Small intestine (tissue), 7 donors: ENCODE measurements at regions not wholly inside any gene's neighbourhood (a gene's known extent, or its start where the extent isn't known, plus 50 kb on each side); places are given as distances from the start of the nearest gene placed in this dataset.

Experiments used
- DNase-seq, 2 donors: peaks; one replicate each; pipeline versions ENCODE4 v3.0.0 to v3.0.0-alpha.2; 2013
- FAIRE-seq: peaks from 2 replicates; lab custom pipeline; 2012; peaks lifted over from hg19 to GRCh38; lab: Jason Lieb, UNC
- H3K27ac ChIP-seq, 3 donors: one replicate each; pipeline ENCODE4 v1.5.1; 2013; ENCODE audit warnings: low read length in 2 of 3, mild to moderate bottlenecking in 2 of 3, control low read depth in 1 of 3, inconsistent platforms in 1 of 3, low read depth in 1 of 3, moderate library complexity in 1 of 3
- H3K27me3 ChIP-seq, 3 donors: one replicate each; pipeline ENCODE4 v1.6.1; 2013; ENCODE audit warnings: low read length in 3 of 3, inconsistent platforms in 1 of 3; ENCODE audit not compliant: control insufficient read depth in 3 of 3, insufficient read depth in 3 of 3
- H3K36me3 ChIP-seq, 3 donors: one replicate each; pipeline ENCODE4 v1.6.1; 2013; ENCODE audit warnings: low read length in 3 of 3, inconsistent platforms in 1 of 3, low read depth in 1 of 3, mild to moderate bottlenecking in 1 of 3, moderate library complexity in 1 of 3; ENCODE audit not compliant: control insufficient read depth in 3 of 3, insufficient read depth in 2 of 3
- H3K4me1 ChIP-seq, 3 donors: one replicate each; pipeline ENCODE4 v1.6.1; 2013; ENCODE audit warnings: low read length in 2 of 3, inconsistent platforms in 1 of 3, low read depth in 1 of 3, mild to moderate bottlenecking in 1 of 3, moderate library complexity in 1 of 3; ENCODE audit not compliant: control insufficient read depth in 3 of 3, insufficient read depth in 2 of 3
- H3K4me3 ChIP-seq, 3 donors: one replicate each; pipeline ENCODE4 v1.5.1; 2013; ENCODE audit warnings: low read length in 3 of 3, control low read depth in 1 of 3, inconsistent platforms in 1 of 3, low read depth in 1 of 3, mild to moderate bottlenecking in 1 of 3, moderate library complexity in 1 of 3
- H3K9me3 ChIP-seq, 2 donors: one replicate each; pipeline ENCODE4 v1.6.1; 2013; ENCODE audit warnings: low read depth in 1 of 2, low read length in 1 of 2; ENCODE audit not compliant: control insufficient read depth in 2 of 2, insufficient read depth in 1 of 2
- WGBS, 3 donors: extraction: QIAGEN DNeasy Blood & Tissue Kit; methylation state at CpG; one replicate each; pipeline ENCODE4 v1.1.7; 2013; 5-methylcytosine and 5-hydroxymethylcytosine counted together
- donor health status: healthy with polysubstance abuse.
- donor health status: control.
- donor health status: control.
- donor health status: Bipolar disorder and iron deficiency.
- donor health status: healthy.

DNA sequence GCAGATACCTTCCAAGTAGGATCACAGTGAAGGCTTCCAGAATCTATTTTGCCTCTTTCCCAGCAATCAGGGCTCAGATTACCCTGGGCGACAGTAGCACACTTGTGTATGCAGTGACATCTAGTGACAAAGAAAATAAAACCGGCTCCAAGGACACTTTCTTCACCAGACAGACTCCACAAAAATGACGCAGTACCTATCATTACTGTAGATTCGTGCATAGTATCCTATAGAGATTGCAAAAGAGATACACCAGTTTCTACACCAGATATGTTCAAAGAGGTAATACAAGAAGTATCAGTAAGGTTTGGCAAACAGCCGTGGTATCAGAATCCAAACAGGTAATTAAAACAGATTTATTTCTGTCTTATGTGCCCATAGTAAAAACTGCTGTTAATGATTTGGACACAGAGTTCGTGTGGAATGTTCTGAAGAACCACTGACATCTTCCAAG, 600.4 kb upstream of the JAG1 start:
- 1 to 11% (median 4%) methylated on average over 6 of the region's 6 CpGs for whole genome bisulfite sequencing, 3 donors
- H3K36me3 ChIP-seq = no peaks in the 10 kb centered on the region
- no peaks in the 10 kb centered on the region for H3K27me3 ChIP-seq
- DNase-seq = peak; percentile 67 to 72
- no peak overlapping the region for H3K4me3 ChIP-seq
- FAIRE-seq = no peak
- no peak overlapping the region for H3K27ac ChIP-seq
- no peaks in the 10 kb centered on the region for H3K4me1 ChIP-seq
- H3K9me3 ChIP-seq = peaks cover 0 to 9% of the 10 kb centered on the region in 2 donors

DNA sequence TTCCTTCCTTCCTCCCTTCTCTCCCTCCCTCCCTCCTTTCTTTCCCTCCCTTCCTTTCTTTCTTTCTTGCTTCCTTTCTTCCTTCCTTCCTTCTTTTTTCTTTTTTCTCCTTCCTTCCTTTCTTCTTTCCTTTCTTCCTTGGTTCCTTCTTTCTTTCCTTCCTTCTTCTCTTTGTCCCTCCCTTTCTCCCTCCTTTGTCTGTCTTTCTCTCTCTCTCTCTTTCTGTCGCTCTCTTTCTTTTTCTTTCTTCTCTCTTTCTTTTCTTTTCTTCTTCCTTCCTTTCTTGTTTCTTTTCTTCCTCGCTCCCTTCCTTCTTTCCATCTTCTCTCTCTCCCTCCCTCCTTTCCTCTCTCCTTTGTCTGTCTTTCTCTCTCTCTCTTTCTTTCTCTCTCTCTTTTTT, 601.9 kb upstream of the JAG1 start:
- Histone ChIP-seq H3K27me3 (no peaks in the 10 kb centered on the region), H3K9me3 (peaks cover 0 to 11% of the 10 kb centered on the region in 2 donors), H3K27ac (no peak overlapping the region), H3K4me1 (no peaks in the 10 kb centered on the region), H3K4me3 (no peak overlapping the region), H3K36me3 (no peaks in the 10 kb centered on the region)
- 91 to 95% (median 93%) methylated on average over 2 of the region's 2 CpGs for WGBS, 3 donors
- DNase-seq (no peak), FAIRE-seq (no peak)

- H3K4me1 ChIP-seq = no peaks in the 10 kb centered on the region
- H3K4me3 ChIP-seq = no peak overlapping the region
- no peaks in the 10 kb centered on the region for H3K36me3 ChIP-seq
- DNase-seq = no peak
- H3K9me3 ChIP-seq = peaks cover 0 to 11% of the 10 kb centered on the region in 2 donors
- H3K27me3 ChIP-seq = no peaks in the 10 kb centered on the region
- no peak for FAIRE-seq
- WGBS, 3 donors = 58 to 76% (median 73%) methylated on average over 1 of the region's 1 CpG
- no peak overlapping the region for H3K27ac ChIP-seq
These were observed 603.4 kb upstream of the JAG1 start for GRCh38 chr20:11277170-11277569.

DNA sequence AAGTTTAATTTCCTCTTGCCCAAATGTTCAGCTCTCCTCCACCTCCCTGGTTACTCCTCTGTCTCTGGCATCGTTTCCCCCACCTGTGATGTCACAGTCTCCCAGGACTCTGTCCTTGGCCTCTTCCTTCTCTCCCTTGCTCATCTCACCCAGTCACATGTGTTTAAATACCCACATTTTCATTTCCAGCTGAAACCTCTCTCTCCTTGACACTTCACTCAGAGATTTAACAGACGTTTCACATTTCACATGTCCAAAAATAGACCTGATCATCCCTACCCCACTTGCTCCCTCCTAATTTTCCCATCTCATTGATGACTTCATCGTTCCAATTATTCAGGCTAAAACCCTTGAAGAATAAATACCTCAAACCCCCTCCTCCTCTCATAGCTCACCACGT, 604.1 kb upstream of the JAG1 start:
- no peak for FAIRE-seq
- Histone ChIP-seq H3K36me3 (no peaks in the 10 kb centered on the region), H3K9me3 (peaks cover 0 to 11% of the 10 kb centered on the region in 2 donors), H3K27me3 (no peaks in the 10 kb centered on the region), H3K4me1 (no peaks in the 10 kb centered on the region), H3K4me3 (no peak overlapping the region), H3K27ac (no peak overlapping the region)
- no peak for DNase-seq
- 70 to 81% (median 71%) methylated on average over 4 of the region's 4 CpGs for WGBS, 3 donors

GRCh38 chr20:11278461-11278860, 604.7 kb upstream of the JAG1 start:
- FAIRE-seq (no peak), DNase-seq (no peak)
- 89 to 93% (median 91%) methylated on average over 2 of the region's 2 CpGs for WGBS, 3 donors
- peaks cover 0 to 11% of the 10 kb centered on the region in 2 donors for H3K9me3 ChIP-seq
- H3K4me3 ChIP-seq = no peak overlapping the region
- H3K4me1 ChIP-seq = no peaks in the 10 kb centered on the region
- H3K27ac ChIP-seq = no peak overlapping the region
- no peaks in the 10 kb centered on the region for H3K27me3 ChIP-seq
- no peaks in the 10 kb centered on the region for H3K36me3 ChIP-seq

GRCh38 chr20:11281240-11281639, 607.4 kb upstream of the JAG1 start:
- no peak for FAIRE-seq
- Histone ChIP-seq H3K27me3 (no peaks in the 10 kb centered on the region), H3K4me3 (no peak overlapping the region), H3K9me3 (peaks cover 0 to 11% of the 10 kb centered on the region in 2 donors), H3K36me3 (no peaks in the 10 kb centered on the region), H3K4me1 (no peaks in the 10 kb centered on the region), H3K27ac (no peak overlapping the region)
- no peak for DNase-seq
- 89 to 92% (median 91%) methylated on average over 3 of the region's 3 CpGs for WGBS, 3 donors

DNA sequence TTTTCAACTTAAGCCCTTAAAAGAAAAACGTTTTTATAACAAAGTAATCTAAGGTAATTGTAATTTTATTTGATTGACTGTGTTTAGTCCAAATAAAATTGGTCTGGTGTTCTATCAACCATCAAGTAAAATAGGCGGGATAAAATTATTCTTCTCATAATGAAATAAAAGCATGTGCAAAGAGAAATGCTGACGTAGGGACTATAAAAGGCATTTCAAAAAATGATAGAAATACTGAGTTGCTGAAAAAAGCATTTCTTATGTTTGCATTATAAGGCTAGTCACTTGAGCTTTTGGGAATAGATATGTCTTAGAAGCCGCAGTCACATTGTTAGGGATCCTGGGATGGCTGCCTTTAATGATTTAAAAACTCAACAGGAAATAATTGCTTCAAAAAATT, 608.0 kb upstream of the JAG1 start:
- H3K27me3 ChIP-seq = no peaks in the 10 kb centered on the region
- FAIRE-seq (no peak), DNase-seq (no peak)
- no peak overlapping the region for H3K27ac ChIP-seq
- no peak overlapping the region for H3K4me3 ChIP-seq
- 59 to 75% (median 65%) methylated on average over 4 of the region's 4 CpGs for WGBS, 3 donors
- no peaks in the 10 kb centered on the region for H3K36me3 ChIP-seq
- no peaks in the 10 kb centered on the region for H3K4me1 ChIP-seq
- H3K9me3 ChIP-seq = peaks cover 0 to 11% of the 10 kb centered on the region in 2 donors

DNA sequence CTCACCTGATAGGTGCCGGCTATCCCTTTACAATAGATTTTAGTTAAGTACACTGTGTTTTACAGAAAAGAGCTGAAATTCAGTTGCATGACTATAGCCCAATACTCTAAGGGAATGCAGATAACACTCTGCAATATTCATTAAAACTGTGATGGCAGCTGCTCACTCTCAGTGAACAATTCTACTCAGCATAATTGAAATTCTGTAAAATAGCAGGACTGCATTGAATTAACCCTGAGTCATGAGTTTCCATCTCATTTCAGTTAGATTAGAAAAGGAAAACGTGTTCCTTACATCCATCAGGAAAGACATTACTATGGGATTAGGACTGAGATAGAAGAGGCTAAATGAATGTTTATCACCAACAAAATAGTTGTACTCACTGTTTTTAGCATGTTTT, 613.3 kb upstream of the JAG1 start:
- no peak for DNase-seq
- Histone ChIP-seq H3K27ac (no peak overlapping the region), H3K4me1 (no peaks in the 10 kb centered on the region), H3K36me3 (no peaks in the 10 kb centered on the region), H3K4me3 (no peak overlapping the region), H3K9me3 (no peaks in the 10 kb centered on the region), H3K27me3 (no peaks in the 10 kb centered on the region)
- no peak for FAIRE-seq
- 62 to 77% (median 66%) methylated on average over 2 of the region's 2 CpGs for whole genome bisulfite sequencing, 3 donors

DNA sequence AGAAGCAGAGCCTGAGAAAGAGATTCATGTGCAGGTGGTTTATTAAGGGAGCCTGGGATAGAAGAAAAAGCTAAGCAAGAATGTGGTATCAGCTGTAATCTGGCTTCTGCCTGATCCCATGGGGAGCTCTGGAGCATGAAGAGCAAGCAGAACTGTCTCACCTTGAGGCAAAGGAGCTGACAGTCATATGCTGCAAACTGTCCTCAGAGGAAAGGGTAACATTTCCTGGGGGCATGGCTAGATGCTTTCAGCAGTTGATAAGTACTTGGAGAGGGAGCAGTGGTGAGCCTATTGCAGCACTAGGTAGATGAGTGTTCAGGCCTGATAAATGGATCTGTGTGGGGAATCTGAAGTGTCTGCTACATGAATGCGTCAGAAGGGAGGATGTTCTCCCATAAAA, 621.5 kb upstream of the BTBD3 start:
- FAIRE-seq = no peak

More for the DNA sequence above, 621.5 kb upstream of the BTBD3 start:
- Histone ChIP-seq H3K27me3 (no peaks in the 10 kb centered on the region), H3K36me3 (no peaks in the 10 kb centered on the region), H3K4me3 (no peak overlapping the region), H3K9me3 (no peaks in the 10 kb centered on the region), H3K4me1 (no peaks in the 10 kb centered on the region), H3K27ac (no peak overlapping the region)
- DNase-seq = no peak
- WGBS, 3 donors = 96 to 100% (median 96%) methylated on average over 1 of the region's 1 CpG
